GM21390 (cell line): ENCODE measurements at regions not wholly inside any gene's neighbourhood (a gene's known extent, or its start where the extent isn't known, plus 50 kb on each side); places are given as distances from the start of the nearest gene placed in this dataset.
"Not testable (repeated sequence)": the region's sequence is repeated elsewhere in the genome, so short reads cannot be mapped to it uniquely, and the experiment has no call there.

ENCODE experiments used
- ATAC-seq: cut with Tn5 transposase; IDR thresholded peaks from one replicate; pipeline ENCODE4 v1.9.1; 2021; ENCODE audit not compliant: unreplicated experiment

- no peak for ATAC-seq
These were observed 532.4 kb upstream of the ITGA1 start for GRCh38 chr5:52255308-52255707.

GRCh38 chr5:52262844-52263243, 524.9 kb upstream of the ITGA1 start:
- no peak for ATAC-seq

DNA sequence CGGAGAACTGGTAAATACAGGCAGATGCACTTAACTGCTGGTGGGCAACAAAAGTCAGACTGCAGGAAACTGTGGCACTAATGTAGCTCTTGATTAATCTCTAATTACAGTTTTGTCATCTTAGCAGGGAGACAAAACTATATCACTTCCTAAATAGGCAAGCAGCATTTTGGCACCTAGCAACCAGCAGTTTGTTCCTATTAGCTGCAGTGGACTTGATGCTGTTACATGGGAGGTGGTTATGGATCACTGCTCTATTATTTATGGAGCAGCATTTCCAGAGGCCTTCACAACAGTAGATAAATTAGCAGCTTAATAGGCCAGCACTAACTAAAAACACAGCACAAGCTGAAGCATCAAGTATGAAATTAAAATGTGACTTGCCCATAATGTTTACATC, 518.3 kb upstream of the ITGA1 start:
- ATAC-seq: no peak

- no peak for ATAC-seq
These were observed 517.9 kb upstream of the ITGA1 start for GRCh38 chr5:52269859-52270258.

GRCh38 chr5:52275639-52276038, 512.1 kb upstream of the ITGA1 start:
- no peak for ATAC-seq

GRCh38 chr5:52277101-52277500, 510.6 kb upstream of the ITGA1 start:
- no peak for ATAC-seq

DNA sequence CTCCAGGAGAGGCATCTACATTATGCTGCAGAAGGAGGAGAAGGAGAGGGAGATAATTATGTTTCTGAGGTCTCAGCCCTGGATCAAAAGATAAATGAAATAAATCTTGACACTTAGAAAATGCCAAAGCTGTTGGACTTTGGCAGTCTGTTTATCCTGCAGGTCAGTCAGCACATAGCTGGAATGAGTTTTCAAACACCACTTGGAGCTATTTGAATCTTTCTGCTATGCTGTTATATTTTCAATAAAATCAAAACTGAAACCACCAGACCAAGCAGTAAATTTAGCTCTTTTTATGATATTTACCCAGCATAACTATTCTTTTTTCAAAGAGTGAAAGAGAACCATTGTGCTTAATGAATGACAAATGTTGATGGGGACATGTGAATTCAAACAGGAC, 505.1 kb upstream of the ITGA1 start:
- ATAC-seq: no peak

DNA sequence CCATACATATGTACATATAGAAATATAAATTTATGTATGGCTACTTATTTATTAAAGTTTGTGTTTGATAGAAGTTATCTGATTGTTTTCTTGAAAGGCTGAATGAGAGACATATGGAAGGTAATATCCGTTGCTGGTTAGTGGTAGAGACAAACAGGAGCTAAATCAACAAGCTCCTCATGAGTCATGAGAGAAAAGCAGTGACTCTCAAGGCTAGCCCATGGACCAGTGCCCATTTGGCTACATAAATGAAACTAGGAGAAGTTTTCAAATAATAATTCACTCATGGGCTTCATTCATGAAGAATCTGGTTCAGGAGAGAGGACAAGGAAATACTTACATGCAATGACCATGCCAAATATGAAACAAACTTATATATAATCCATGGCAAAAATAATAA, 504.5 kb upstream of the ITGA1 start:
- ATAC-seq: no peak

GRCh38 chr5:52300703-52301372, 486.9 kb upstream of the ITGA1 start:
- ATAC-seq: no peak

- not testable (repeated sequence) for ATAC-seq
These were observed 482.9 kb upstream of the ITGA1 start for GRCh38 chr5:52304816-52305215.

- no peak for ATAC-seq
These were observed 459.4 kb upstream of the ITGA1 start for GRCh38 chr5:52328220-52328806.

GRCh38 chr5:52331725-52332124, 456.0 kb upstream of the ITGA1 start:
- ATAC-seq: no peak

DNA sequence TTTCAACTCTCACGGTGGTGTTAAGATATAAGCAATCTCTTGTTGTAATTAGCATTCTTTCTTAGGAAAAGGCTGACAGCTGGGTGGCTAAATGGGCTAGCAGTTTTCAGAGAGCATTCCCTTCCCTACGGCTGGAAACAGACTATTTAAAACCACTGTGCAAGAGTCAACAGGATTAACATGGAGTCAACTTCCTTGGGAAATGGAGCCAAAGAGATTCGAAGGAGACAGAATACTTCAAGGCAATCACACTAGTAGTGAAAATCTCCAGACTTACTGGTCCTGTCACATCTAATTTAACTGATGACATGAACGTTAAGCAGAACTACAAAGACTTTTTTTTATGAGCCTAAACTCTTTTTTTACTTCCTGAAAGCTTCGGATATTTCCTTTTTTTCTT, 453.3 kb upstream of the ITGA1 start:
- no peak for ATAC-seq

DNA sequence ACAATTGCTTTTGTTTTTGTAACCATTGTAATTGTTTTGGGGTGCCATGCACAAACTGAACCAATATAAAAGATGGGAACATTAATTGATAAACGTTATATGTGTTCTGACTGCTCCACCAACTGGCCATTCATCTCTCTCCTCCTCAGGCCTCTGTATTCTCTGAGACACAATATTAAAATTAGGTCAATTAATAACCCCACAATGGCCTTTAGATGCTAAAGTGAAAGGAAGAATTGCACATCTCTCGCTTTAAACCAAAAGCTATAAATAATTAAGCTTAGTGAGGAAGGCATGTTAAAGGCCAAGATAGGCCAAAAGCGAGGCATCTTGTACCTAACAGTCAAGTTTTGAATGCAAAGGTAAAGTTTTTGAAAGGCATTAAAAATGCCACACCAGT, 448.4 kb upstream of the ITGA1 start:
- no peak for ATAC-seq

DNA sequence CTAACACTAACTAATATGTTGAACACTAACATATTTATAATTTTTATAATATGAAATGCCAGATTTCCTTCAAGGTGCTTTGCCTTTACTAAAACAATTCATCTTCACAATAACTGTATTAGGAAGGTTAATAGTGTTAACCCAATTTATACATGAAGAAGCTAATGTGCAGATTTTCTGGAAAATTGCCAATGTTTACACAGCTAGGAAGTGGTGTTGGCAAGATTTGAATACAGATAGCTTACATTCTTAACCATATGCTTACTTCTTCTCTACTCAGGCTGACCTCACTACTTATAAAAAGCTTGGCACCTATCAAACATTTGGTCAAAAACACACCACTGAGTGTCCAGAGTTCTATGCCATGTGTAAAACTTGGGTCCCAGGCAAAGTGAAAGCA, 445.4 kb upstream of the ITGA1 start:
- ATAC-seq: no peak

- ATAC-seq: no peak
These were observed 431.3 kb upstream of the ITGA1 start for GRCh38 chr5:52356311-52356918.

- ATAC-seq: no peak
These were observed 428.5 kb upstream of the ITGA1 start for GRCh38 chr5:52359261-52359660.

- no peak for ATAC-seq
These were observed 426.7 kb upstream of the ITGA1 start for GRCh38 chr5:52360985-52361384.

- ATAC-seq: no peak
These were observed 413.4 kb upstream of the ITGA1 start for GRCh38 chr5:52374286-52374685.

DNA sequence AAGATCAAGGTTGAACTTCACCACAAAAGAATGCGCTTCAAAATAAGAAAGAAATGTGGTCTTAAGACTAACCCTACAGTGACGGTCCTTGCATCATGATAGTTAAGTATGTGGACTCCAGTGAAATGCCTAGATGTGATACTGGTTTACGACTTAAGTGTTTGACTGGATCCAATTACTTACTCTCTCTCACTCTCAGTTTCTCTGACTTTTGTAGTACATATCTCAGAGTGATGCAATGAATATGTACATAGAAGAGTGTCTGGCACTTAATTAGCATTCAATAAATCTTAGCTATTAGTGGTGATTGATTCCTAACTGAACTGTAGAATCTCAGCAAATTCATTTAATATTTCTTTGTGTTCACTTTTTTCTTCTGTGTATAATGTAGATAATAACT, 411.7 kb upstream of the ITGA1 start:
- no peak for ATAC-seq

GRCh38 chr5:52376592-52376991, 411.1 kb upstream of the ITGA1 start:
- no peak for ATAC-seq

- no peak for ATAC-seq
These were observed 409.5 kb upstream of the ITGA1 start for GRCh38 chr5:52378237-52378636.

DNA sequence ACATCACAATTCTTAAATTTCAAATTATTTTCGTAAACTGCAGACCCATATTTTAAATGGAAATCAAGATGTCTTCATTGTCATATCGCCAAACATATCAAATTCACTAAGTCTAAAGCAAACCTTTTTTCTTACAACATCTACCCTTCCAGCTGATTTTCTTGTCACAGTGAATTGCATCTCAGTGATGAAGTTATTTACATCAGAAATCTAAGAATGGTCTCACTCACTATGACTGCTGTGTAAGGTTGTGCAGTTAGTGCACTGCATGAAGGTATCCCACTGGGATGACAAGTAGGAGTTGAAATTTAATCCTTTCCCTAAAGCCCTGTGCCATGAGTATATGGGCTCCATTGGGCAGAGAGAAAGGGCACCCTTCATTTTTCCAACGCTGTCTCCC, 399.4 kb upstream of the ITGA1 start:
- no peak for ATAC-seq
